GM10248 (cell line): ENCODE measurements at regions not wholly inside any gene's neighbourhood (a gene's known extent, or its start where the extent isn't known, plus 50 kb on each side); places are given as distances from the start of the nearest gene placed in this dataset.

Experiments
- CTCF ChIA-PET: fragments of 300-600 bp; sonication (Branson Sonifier 250); formaldehyde crosslinking; extraction: SDS; loops from one replicate; lab custom pipeline; 2021; ENCODE audit warnings: antibody characterized with exemption; lab: Yijun Ruan, JAX
- POLR2A ChIA-PET: fragments of 350-650 bp; sonication (Branson Sonifier 250); formaldehyde crosslinking; extraction: SDS; loops from one replicate; lab custom pipeline; 2020; ENCODE audit warnings: antibody characterized with exemption; lab: Yijun Ruan, JAX
- DNase-seq: peaks from one replicate; pipeline ENCODE4 v3.0.0; 2012; ENCODE audit errors: extremely low spot score
- CTCF ChIP-seq: IDR thresholded peaks from 2 replicates; pipeline ENCODE4 v1.5.1; 2012; ENCODE audit warnings: mild to moderate bottlenecking, low read depth; ENCODE audit errors: extremely low read depth, missing control alignments, control extremely low read depth

GRCh38 chr18:28576941-28577340 is 400.0 kb upstream of the CDH2 start:
- POLR2A ChIA-PET: no interaction called here
- CTCF ChIA-PET: no interaction called here
- TF ChIP-seq CTCF: no peak
- DNase-seq: no peak

- TF ChIP-seq CTCF: no peak
- ChIA-PET CTCF (interaction anchor here (1.0 to 2.3 kb wide), 2 partner anchors 9 to 16 kb away, joined by 3 to 7 read pairs; no protein-coding TSS in a partner anchor), POLR2A (no interaction called here)
- no peak for DNase-seq
Measured at GRCh38 chr18:28575123-28575522, 398.2 kb upstream of the CDH2 start.

GRCh38 chr18:28574175-28574574 is 397.2 kb upstream of the CDH2 start:
- no peak for DNase-seq
- no peak for TF ChIP-seq CTCF
- CTCF ChIA-PET: interaction anchor here (2.3 kb wide), 1 partner anchor 10 kb away, joined by 7 read pairs; no protein-coding TSS in a partner anchor
- POLR2A ChIA-PET: no interaction called here

- CTCF ChIA-PET: interaction anchor here (1.2 to 2.4 kb wide), 2 partner anchors 10 to 13 kb away, joined by 3 to 7 read pairs; no protein-coding TSS in a partner anchor
- DNase-seq: no peak
- TF ChIP-seq CTCF: no peak
- POLR2A ChIA-PET: no interaction called here
Measured at GRCh38 chr18:28571929-28572328, 395.0 kb upstream of the CDH2 start.

GRCh38 chr18:28560331-28560730 is 383.4 kb upstream of the CDH2 start:
- CTCF ChIA-PET: no interaction called here
- POLR2A ChIA-PET: no interaction called here
- DNase-seq: no peak
- no peak for TF ChIP-seq CTCF

- no peak for DNase-seq
- ChIA-PET POLR2A (no interaction called here), CTCF (no interaction called here)
- TF ChIP-seq CTCF: no peak
Measured at GRCh38 chr18:28559511-28559910, 382.6 kb upstream of the CDH2 start.
